ENCODE measurements at regions not wholly inside any gene's neighbourhood (a gene's known extent, or its start where the extent isn't known, plus 50 kb on each side); places are given as distances from the start of the nearest gene placed in this dataset.
"Not testable (repeated sequence)": the region's sequence is repeated elsewhere in the genome, so short reads cannot be mapped to it uniquely, and the experiment has no call there.

- Histone ChIP-seq H3K27ac (no peak overlapping the region), H3K9ac (ENCODE audit: low read depth in 2 of 2, low read length in 2 of 2) (no peak overlapping the region), H3K27me3 (no peaks in the 10 kb centered on the region), H3K9me3 (no peaks in the 10 kb centered on the region), H3K4me1 (no peaks in the 10 kb centered on the region), H3K36me3 (no peaks in the 10 kb centered on the region), H3K4me3 (no peak overlapping the region)
- intact Hi-C loops (cut with DNase I) = no loop called here
- no peak for TF ChIP-seq CTCF (IDR thresholded peaks at IDR 0.05)
- DNase-seq = no peak
These were observed 183.1 kb upstream of the GIMD1 start for GRCh38 chr4:106551724-106552123.

GRCh38 chr4:106548446-106549044, 180.0 kb upstream of the GIMD1 start:
- no peak overlapping the region for H3K4me3 ChIP-seq
- TF ChIP-seq CTCF (IDR thresholded peaks at IDR 0.05) = no peak
- no peaks in the 10 kb centered on the region for H3K9me3 ChIP-seq
- H3K36me3 ChIP-seq = no peaks in the 10 kb centered on the region
- intact Hi-C loops (cut with DNase I) = no loop called here
- no peak for DNase-seq
- H3K9ac ChIP-seq (ENCODE audit: low read depth in 2 of 2, low read length in 2 of 2) = no peak overlapping the region
- H3K27me3 ChIP-seq = no peaks in the 10 kb centered on the region
- no peak overlapping the region for H3K27ac ChIP-seq
- H3K4me1 ChIP-seq = no peaks in the 10 kb centered on the region

GRCh38 chr4:106546370-106546769, 177.8 kb upstream of the GIMD1 start:
- Histone ChIP-seq H3K36me3 (no peaks in the 10 kb centered on the region), H3K9me3 (no peaks in the 10 kb centered on the region), H3K9ac (ENCODE audit: low read depth in 2 of 2, low read length in 2 of 2) (no peak overlapping the region), H3K4me1 (no peaks in the 10 kb centered on the region), H3K27ac (no peak overlapping the region), H3K27me3 (no peaks in the 10 kb centered on the region), H3K4me3 (no peak overlapping the region)
- intact Hi-C loops (cut with DNase I) = no loop called here
- no peak for DNase-seq
- TF ChIP-seq CTCF (IDR thresholded peaks at IDR 0.05) = no peak

- not testable (repeated sequence) for H3K36me3 ChIP-seq, DNase-seq
These were observed 174.0 kb upstream of the GIMD1 start for GRCh38 chr4:106542609-106543008.

GRCh38 chr4:106541253-106541652, 172.7 kb upstream of the GIMD1 start:
- Histone ChIP-seq H3K27me3 (no peaks in the 10 kb centered on the region), H3K36me3 (no peaks in the 10 kb centered on the region), H3K9me3 (no peaks in the 10 kb centered on the region), H3K4me3 (no peak overlapping the region), H3K4me1 (no peaks in the 10 kb centered on the region), H3K9ac (ENCODE audit: low read depth in 2 of 2, low read length in 2 of 2) (no peak overlapping the region), H3K27ac (no peak overlapping the region)
- intact Hi-C loops (cut with DNase I) = no loop called here
- no peak for DNase-seq
- TF ChIP-seq CTCF (IDR thresholded peaks at IDR 0.05) = no peak

More at GRCh38 chr4:106542609-106543008, 174.0 kb upstream of the GIMD1 start:
- H3K9ac ChIP-seq (ENCODE audit: low read depth in 2 of 2, low read length in 2 of 2); H3K27me3 ChIP-seq; H3K9me3 ChIP-seq; H3K4me3 ChIP-seq; intact Hi-C loops (cut with DNase I); H3K4me1 ChIP-seq; H3K27ac ChIP-seq: not testable (repeated sequence)

GRCh38 chr4:106530821-106531220, 162.2 kb upstream of the GIMD1 start:
- no peak overlapping the region for H3K4me3 ChIP-seq
- no peak for DNase-seq
- no peak for TF ChIP-seq CTCF (IDR thresholded peaks at IDR 0.05)
- no peaks in the 10 kb centered on the region for H3K36me3 ChIP-seq
- H3K27me3 ChIP-seq = no peaks in the 10 kb centered on the region
- H3K9ac ChIP-seq (ENCODE audit: low read depth in 2 of 2, low read length in 2 of 2) = no peak overlapping the region
- intact Hi-C loops (cut with DNase I) = no loop called here
- no peaks in the 10 kb centered on the region for H3K4me1 ChIP-seq
- no peaks in the 10 kb centered on the region for H3K9me3 ChIP-seq
- H3K27ac ChIP-seq = no peak overlapping the region

Data from colonic mucosa (tissue), 4 donors.